ENCODE measurements at regions not wholly inside any gene's neighbourhood (a gene's known extent, or its start where the extent isn't known, plus 50 kb on each side); places are given as distances from the start of the nearest gene placed in this dataset.
"Not testable (repeated sequence)": the region's sequence is repeated elsewhere in the genome, so short reads cannot be mapped to it uniquely, and the experiment has no call there.

GRCh38 chr3:166817269-166817668, 562.8 kb downstream of the ZBBX start:
- not testable (repeated sequence) for DNase-seq

DNA sequence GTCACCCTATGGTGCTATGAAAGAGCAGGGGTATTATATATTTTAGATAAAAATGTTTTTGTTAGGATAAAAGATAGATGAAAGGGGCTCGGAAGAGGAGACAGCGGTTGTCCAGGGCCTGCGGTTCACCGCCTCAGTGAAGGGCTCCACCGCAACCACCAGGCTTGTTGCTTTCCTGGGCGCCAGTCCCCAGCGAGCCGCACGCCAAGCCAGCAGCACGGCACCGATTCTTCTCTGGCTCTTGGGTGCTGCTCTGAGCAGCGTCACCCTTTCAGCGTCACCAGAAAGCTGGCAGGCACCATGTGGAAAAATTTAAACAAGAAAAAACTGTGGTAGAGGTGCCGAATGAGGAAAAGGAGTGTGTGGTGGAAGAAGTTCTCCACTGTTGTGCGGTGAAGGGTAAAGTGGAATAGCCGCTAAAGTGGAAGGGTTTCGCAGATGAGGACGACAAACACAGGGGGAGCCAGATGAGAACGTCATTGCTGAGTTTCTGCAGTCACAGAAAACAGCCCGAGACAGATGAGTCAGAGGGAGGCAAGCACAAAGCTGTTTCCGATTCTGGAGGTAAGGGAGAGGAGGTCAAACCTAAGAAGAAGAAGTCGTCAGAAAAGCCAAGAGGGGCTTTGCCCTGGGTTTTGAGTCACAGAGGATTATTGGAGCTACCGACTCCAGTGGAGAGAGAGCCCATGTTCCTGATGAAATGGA, 569.2 kb downstream of the ZBBX start:
- no peak for DNase-seq

- no peak for DNase-seq
Measured at GRCh38 chr3:166809520-166809919, 570.6 kb downstream of the ZBBX start.

DNA sequence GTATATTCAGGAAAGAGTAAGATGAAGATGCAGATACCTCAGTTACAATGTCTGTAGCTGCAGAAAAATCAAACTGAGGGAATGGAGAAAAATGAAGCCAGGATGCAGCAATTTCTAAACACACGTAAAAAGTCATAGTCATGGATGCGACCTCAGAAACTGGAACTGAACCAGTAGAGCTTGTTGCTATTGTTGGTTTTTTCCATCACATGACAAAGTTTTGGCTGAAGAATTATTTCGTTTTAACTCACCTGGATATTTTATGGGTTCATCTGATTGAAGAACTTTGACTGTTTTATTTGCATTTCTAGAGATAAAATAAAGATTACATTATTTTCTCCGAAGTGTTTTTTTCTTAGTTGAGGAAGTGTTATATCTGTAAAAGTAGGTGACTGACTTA, 591.2 kb downstream of the ZBBX start:
- no peak for DNase-seq

DNA sequence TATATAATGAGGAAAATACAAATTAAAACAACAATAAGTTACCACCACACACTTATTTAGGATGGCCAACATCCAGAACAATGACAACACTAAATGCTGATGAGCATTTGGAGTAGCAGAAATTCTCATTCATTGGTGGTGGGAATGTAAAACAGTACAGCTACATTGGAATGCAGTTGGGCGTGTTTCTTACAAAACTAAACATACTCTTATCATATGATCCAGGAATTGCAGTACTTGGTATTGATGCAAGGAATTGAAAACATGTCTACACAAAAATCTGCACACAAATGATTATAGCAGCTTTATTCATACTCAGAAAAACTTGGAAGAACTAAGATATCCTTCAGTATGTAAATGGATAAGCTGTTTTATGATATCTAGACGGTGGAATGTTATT, 594.2 kb downstream of the ZBBX start:
- no peak for DNase-seq

GRCh38 chr3:166783206-166783605, 596.9 kb downstream of the ZBBX start:
- no peak for DNase-seq

GRCh38 chr3:166764698-166765318, 615.3 kb downstream of the ZBBX start:
- DNase-seq, result no peak

DNA sequence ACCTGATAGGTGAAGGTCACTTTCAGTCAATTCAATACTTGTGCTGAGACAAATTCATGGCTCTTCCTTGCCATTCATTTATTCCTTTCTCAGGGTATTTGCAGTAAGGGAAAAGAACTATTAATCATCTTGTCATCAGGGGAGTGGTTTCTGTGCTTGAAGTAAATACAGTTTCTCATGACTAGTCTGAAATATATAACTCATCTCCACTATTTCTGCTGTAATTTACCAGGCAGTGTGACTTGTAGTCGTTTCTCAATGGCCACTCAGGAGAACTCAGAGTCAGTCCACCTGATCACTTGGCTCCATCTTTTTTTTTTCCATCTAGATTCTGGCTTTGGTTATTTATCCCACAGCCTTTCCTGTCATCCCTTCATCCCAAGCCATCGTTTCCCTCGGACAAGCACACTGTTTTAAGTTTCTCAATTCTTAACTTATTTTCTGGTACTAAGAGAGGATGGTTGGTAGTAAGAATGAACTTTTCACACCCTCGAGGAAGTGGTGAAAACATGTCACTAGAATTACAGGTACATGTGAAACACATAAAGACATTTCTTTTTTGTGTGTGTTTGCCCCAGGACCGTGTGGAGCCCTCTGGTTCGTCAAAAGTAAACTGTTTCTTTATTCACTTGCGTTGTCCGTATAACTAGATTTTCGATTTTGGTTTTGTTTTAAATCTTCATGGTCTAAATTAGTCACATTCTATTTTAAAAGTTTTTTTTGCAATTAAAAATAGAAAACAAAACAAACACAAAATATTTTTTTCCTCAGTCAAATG, 620.2 kb downstream of the ZBBX start:
- no peak for DNase-seq

DNA sequence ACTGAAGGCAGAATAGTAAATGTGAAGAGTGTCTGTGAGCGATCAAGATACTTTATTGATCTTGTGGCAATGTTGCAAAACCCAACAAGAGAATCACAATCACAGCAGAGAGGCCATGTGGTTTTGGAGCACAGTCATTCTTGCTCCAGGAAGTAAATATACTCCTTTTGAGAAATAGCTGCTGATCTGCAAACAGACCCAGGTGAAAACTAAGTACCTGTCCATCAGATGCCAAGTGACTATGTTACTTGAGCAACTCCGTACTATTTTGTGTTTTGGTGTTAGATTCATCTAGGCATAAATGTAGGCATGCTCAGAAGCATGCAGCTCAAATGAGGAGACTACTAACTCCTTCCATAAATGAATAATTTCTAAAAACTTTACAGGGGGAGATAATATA, 627.9 kb downstream of the ZBBX start:
- DNase-seq, result no peak

GRCh38 chr3:166743481-166744134, 636.5 kb downstream of the ZBBX start:
- no peak for DNase-seq

- no peak for DNase-seq
Measured at GRCh38 chr3:166734734-166735133, 645.4 kb downstream of the ZBBX start.

GRCh38 chr3:166731701-166732100, 648.4 kb downstream of the ZBBX start:
- DNase-seq, result no peak

DNA sequence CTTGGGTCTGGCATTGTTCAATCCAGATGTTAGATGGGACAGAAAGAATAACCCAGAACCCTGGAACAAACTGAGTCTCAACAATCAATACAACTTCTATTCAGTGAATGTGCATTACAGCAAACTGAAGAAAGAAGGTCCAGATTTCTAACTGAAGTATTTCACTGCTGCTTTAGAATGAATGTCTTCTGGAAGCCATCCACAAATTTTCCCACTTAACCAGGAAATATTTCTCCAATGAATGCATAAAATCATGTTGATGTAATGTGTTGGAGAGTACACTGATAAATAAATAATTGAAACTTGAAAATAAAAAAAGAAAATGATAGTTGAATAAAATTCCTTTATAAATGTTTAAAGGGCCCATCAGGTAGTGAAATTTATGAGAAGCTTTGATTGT, 658.6 kb downstream of the ZBBX start:
- DNase-seq, result no peak

DNA sequence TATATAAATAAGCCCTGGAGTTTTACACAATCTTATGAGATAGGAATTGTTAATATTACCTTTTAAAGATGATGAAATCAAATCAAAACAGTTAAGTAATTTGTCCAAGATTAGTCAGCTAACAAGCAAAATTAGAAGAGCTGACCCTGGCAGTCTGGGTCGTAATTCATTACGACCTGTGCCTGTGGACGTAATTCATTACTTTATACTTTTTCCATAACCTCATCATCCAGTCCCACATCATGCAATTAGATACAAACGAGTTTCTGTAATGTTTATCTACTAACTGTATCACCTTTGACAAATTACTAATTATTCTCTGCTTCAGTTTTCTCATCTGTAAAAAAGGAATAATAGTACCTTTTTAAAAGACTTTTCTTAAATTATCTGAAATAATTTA, 665.9 kb downstream of the ZBBX start:
- no peak for DNase-seq

GRCh38 chr3:166713787-166714186, 666.3 kb downstream of the ZBBX start:
- no peak for DNase-seq

- DNase-seq, result no peak
Measured at GRCh38 chr3:166706094-166706493, 674.0 kb downstream of the ZBBX start.

- DNase-seq, result no peak
Measured at GRCh38 chr3:166697495-166697894, 682.6 kb downstream of the ZBBX start.

- no peak for DNase-seq
Measured at GRCh38 chr3:166696103-166696502, 684.0 kb downstream of the ZBBX start.

DNA sequence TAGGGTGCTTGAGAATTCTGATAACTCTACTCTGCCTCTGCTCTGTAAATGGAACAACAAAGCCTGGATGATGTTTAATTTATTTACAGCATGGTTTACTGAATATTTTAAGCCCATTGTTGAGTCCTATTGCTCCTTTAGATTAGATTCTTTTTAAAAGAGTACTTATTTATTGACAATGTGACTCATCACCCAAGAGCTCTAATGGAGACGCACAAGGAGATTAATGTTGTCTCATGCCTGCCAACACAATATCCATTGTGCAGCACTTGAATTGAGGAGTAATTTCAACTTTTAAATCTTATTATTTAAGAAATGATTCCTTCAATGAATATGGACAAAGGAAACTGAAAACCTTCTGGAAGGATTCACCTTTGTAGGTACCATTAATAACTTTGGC, 691.4 kb downstream of the ZBBX start:
- no peak for DNase-seq

- DNase-seq, result no peak
Measured at GRCh38 chr3:166685246-166685645, 694.9 kb downstream of the ZBBX start.

DNA sequence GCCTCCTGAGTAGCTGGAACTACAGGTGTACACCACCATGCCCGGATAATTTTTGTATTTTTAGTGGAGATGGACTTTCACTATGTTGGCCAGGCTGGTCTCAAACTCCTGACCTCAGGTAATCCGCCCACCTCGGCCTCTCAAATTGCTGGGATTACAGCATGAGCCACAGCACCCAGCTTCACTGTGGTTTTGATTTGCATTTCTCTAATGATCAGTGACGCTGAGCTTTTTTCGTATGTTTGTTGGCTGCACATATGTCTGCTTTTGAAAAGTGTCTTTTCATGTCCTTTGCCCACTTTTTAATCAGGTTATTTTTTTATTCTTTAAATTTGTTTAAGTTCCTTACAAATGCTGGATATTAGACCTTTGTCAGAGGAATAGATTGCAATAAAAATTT, 696.0 kb downstream of the ZBBX start:
- not testable (repeated sequence) for DNase-seq

DNA sequence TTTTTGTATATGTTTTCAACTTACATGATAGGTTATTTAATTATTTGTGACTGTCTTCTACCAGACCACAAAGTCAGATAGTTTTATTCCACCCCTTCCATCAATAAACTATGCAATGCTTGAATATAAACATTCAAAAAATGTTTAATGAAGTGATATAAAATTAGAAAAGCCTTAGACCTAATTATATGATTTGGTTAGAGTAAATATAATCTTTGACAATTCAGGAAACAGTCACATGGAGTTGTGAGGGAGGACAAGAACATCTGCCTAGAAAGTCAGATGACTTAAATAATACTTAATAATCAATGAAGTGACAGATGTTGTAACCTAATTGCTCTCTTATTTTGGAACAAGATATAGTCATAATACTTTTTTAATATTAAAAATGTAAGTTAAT, 710.3 kb downstream of the ZBBX start:
- DNase-seq, result no peak

DNA sequence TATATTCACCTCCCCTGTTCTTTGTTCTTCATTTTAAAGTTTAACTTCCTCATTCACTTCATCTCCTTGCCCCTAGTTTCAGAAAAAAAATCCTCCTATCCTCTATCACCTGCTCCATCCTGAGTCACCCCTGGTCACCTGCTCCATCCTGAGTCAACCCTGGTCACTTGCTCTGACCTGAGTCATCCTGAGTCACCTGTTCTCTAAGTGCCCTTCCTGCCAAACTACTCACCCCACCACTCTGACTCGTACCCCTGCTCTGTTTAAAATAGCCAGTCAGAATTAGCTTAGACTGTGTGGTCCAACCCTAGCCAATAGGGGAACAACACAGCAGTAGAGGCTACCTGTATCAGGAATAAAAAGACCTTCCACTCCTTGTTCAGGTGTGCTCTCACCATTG, 716.9 kb downstream of the ZBBX start:
- DNase-seq, result no peak

All from suppressor macrophage (primary cell).